Mammary epithelial cell (primary cell): ENCODE measurements at regions not wholly inside any gene's neighbourhood (a gene's known extent, or its start where the extent isn't known, plus 50 kb on each side); places are given as distances from the start of the nearest gene placed in this dataset.

Experiments
- CTCF ChIP-seq, 2 donors: IDR thresholded peaks in 1 of 2; conservative IDR thresholded peaks in 1 of 2; 2 replicates each; pipeline ENCODE4 v1.5.1; 2011 to 2012; ENCODE audit warnings: inconsistent platforms in 2 of 2, low read length in 2 of 2, mild to moderate bottlenecking in 2 of 2, control low read depth in 1 of 2, low read depth in 1 of 2; ENCODE audit not compliant: insufficient read depth in 1 of 2; ENCODE audit errors: extremely low read depth in 1 of 2
- EZH2 ChIP-seq: IDR thresholded peaks from 2 replicates; pipeline ENCODE4 v1.6.1; 2012; ENCODE audit warnings: low read length, inconsistent platforms, borderline replicate concordance

GRCh38 chr3:4053975-4054374 is 249.2 kb upstream of the SETMAR start:
- TF ChIP-seq CTCF (conservative IDR thresholded peaks at IDR 0.05 in 1 of 2, IDR thresholded peaks at IDR 0.05 in 1 of 2; ENCODE audit: extremely low read depth in 1 of 2, insufficient read depth in 1 of 2, low read depth in 1 of 2, low read length in 2 of 2) (no peak), EZH2 (no peak)
